Right lobe of liver (tissue), 6 donors: ENCODE measurements at regions not wholly inside any gene's neighbourhood (a gene's known extent, or its start where the extent isn't known, plus 50 kb on each side); places are given as distances from the start of the nearest gene placed in this dataset.

Experiments used
- ATAC-seq, 4 donors: fragments of 200-7000 bp; cut with Tn5 transposase; one replicate each; pipeline ENCODE4 v1.9.1; 2020; ENCODE audit warnings: mild to moderate bottlenecking in 4 of 4, moderate library complexity in 4 of 4
- DNase-seq, 3 donors: peaks; one replicate each; pipeline ENCODE4 v3.0.0-alpha.2; 2020
- H3K27ac ChIP-seq, 3 donors: fragments of 200-600 bp; one replicate each; pipeline ENCODE4 v1.8.0; 2022
- H3K27me3 ChIP-seq, 2 donors: fragments of 200-600 bp; one replicate each; pipeline ENCODE4 v1.8.0; 2022
- H3K36me3 ChIP-seq, 4 donors: fragments of 200-600 bp; sonication (generic) in 1 of 4; one replicate each; pipeline versions ENCODE4 v1.5.1 to v1.8.0; 2017 to 2022; ENCODE audit warnings: control low read depth in 1 of 4
- H3K4me1 ChIP-seq, 4 donors: fragments of 200-600 bp; sonication (generic) in 1 of 4; one replicate each; pipeline versions ENCODE4 v1.5.1 to v1.8.0; 2017 to 2022; ENCODE audit warnings: control low read depth in 1 of 4
- H3K4me3 ChIP-seq, 3 donors: fragments of 200-600 bp; one replicate each; pipeline ENCODE4 v1.8.0; 2022
- H3K9me3 ChIP-seq, 4 donors: fragments of 200-600 bp; sonication (generic) in 1 of 4; one replicate each; pipeline versions ENCODE4 v1.5.1 to v1.8.0; 2017 to 2022; ENCODE audit warnings: control low read depth in 1 of 4
- CTCF ChIP-seq, 4 donors: fragments of 200-600 bp in 3 of 4; fragments of 450-650 bp in 1 of 4; IDR thresholded peaks; one replicate each; pipeline versions ENCODE4 v1.5.1 to v1.8.0; 2016 to 2022; ENCODE audit warnings: antibody characterized with exemption in 4 of 4, mild to moderate bottlenecking in 2 of 4
- POLR2A ChIP-seq: fragments of 450-650 bp; IDR thresholded peaks from one replicate; pipeline ENCODE4 v1.6.1; 2017; ENCODE audit warnings: antibody characterized with exemption, mild to moderate bottlenecking
- WGBS: methylation state at CpG from one replicate; pipeline ENCODE4 v1.1.6; 2018; ENCODE audit warnings: low coverage, low lambda C conversion rate; ENCODE audit not compliant: insufficient coverage; ENCODE audit errors: missing lambda C conversion rate; 5-methylcytosine and 5-hydroxymethylcytosine counted together
- intact Hi-C, 2 donors: fragments of 100-400 bp; cut with DNase I; formaldehyde crosslinking; loops; one replicate each; pipeline versions ENCODE4 v1.11.2 to v1.14.1; 2022
- donor health status: DM: no; HTN: yes; CAD: no.
- donor health status: DM: no; HTN: no; CAD: no.
- donor health status: DM: no; HTN: no; CAD: no.
- donor health status: DM: no; HTN: yes; CAD: no.
- donor health status: DM: no; HTN: yes; CAD: no.

- no peaks in the 10 kb centered on the region for H3K9me3 ChIP-seq
- peaks cover 0 to 10% (median 0%) of the 10 kb centered on the region in 4 donors for H3K4me1 ChIP-seq
- no peaks in the 10 kb centered on the region for H3K36me3 ChIP-seq
- H3K4me3 ChIP-seq, result no peak overlapping the region
- no peak overlapping the region for H3K27ac ChIP-seq
- intact Hi-C loops, result no loop called here
- H3K27me3 ChIP-seq, result no peaks in the 10 kb centered on the region
- DNase-seq (no peak), ATAC-seq (no peak)
- no peak for TF ChIP-seq POLR2A
- no peak for TF ChIP-seq CTCF (IDR thresholded peaks at IDR 0.05)
- WGBS, result 70% methylated on average over 4 of the region's 5 CpGs
Observed at GRCh38 chr14:58798173-58798572, 160.4 kb downstream of the DACT1 start.

- Histone ChIP-seq H3K9me3 (no peaks in the 10 kb centered on the region), H3K36me3 (no peaks in the 10 kb centered on the region), H3K27me3 (no peaks in the 10 kb centered on the region), H3K4me3 (no peak overlapping the region), H3K4me1 (peaks cover 0 to 10% (median 0%) of the 10 kb centered on the region in 4 donors), H3K27ac (no peak overlapping the region)
- no peak for TF ChIP-seq POLR2A
- TF ChIP-seq CTCF (IDR thresholded peaks at IDR 0.05), result no peak
- intact Hi-C loops, result no loop called here
- ATAC-seq (peak in 2 of 4 donors; percentile 32 to 48), DNase-seq (no peak)
Observed at GRCh38 chr14:58801086-58801485, 163.3 kb downstream of the DACT1 start.

- no peaks in the 10 kb centered on the region for H3K27me3 ChIP-seq
- TF ChIP-seq CTCF (IDR thresholded peaks at IDR 0.05) (no peak), POLR2A (no peak)
- DNase-seq (no peak), ATAC-seq (no peak)
- H3K4me3 ChIP-seq, result no peak overlapping the region
- intact Hi-C loops, result no loop called here
- 73% methylated on average over 4 of the region's 4 CpGs for WGBS
- no peaks in the 10 kb centered on the region for H3K9me3 ChIP-seq
- no peaks in the 10 kb centered on the region for H3K36me3 ChIP-seq
- H3K27ac ChIP-seq, result no peak overlapping the region
- no peaks in the 10 kb centered on the region for H3K4me1 ChIP-seq
Observed at GRCh38 chr14:58805057-58805456, 167.3 kb downstream of the DACT1 start.

- Histone ChIP-seq H3K36me3 (no peaks in the 10 kb centered on the region), H3K9me3 (no peaks in the 10 kb centered on the region), H3K4me3 (no peak overlapping the region), H3K27ac (no peak overlapping the region), H3K4me1 (no peaks in the 10 kb centered on the region), H3K27me3 (no peaks in the 10 kb centered on the region)
- WGBS, result 54% methylated on average over 6 of the region's 6 CpGs
- ATAC-seq, result no peak
- DNase-seq, result no peak
- no peak for TF ChIP-seq POLR2A
- TF ChIP-seq CTCF (IDR thresholded peaks at IDR 0.05), result no peak
- intact Hi-C loops, result no loop called here
Observed at GRCh38 chr14:58805605-58806409, 168.0 kb downstream of the DACT1 start.

- no peaks in the 10 kb centered on the region for H3K4me1 ChIP-seq
- no peaks in the 10 kb centered on the region for H3K27me3 ChIP-seq
- H3K4me3 ChIP-seq, result no peak overlapping the region
- H3K36me3 ChIP-seq, result no peaks in the 10 kb centered on the region
- DNase-seq (no peak), ATAC-seq (no peak)
- no peak for TF ChIP-seq POLR2A
- TF ChIP-seq CTCF (IDR thresholded peaks at IDR 0.05), result no peak
- no peak overlapping the region for H3K27ac ChIP-seq
- no peaks in the 10 kb centered on the region for H3K9me3 ChIP-seq
- intact Hi-C loops, result no loop called here
Observed at GRCh38 chr14:58807191-58807590, 169.4 kb downstream of the DACT1 start.
